Caco-2 (cell line): ENCODE measurements at regions not wholly inside any gene's neighbourhood (a gene's known extent, or its start where the extent isn't known, plus 50 kb on each side); places are given as distances from the start of the nearest gene placed in this dataset.

Experiments used
- BruUV-seq: library from RNA; stranded (reverse); fragments of 400-500 nt; replicated peaks from 2 replicates; lab custom pipeline; 2021; lab: Mats Ljungman, UMichigan
- CTCF ChIA-PET: fragments of 300-600 bp; sonication (Branson Sonifier 250); formaldehyde crosslinking; loops from one replicate; lab custom pipeline; 2022; ENCODE audit warnings: antibody characterized with exemption; lab: Charles Lee
- POLR2A ChIA-PET: fragments of 300-600 bp; sonication (Branson Sonifier 250); formaldehyde crosslinking; loops from one replicate; lab custom pipeline; 2022; ENCODE audit warnings: antibody characterized with exemption; lab: Charles Lee
- DNase-seq, 2 experiments: peaks; one replicate each; pipeline versions ENCODE4 v3.0.0 to v3.0.0-alpha.2; 2020 to 2022
- H3K27me3 ChIP-seq: replicated peaks from 2 replicates; pipeline ENCODE4 v1.6.0; 2011; ENCODE audit warnings: low read length; ENCODE audit not compliant: control insufficient read depth, insufficient read depth
- H3K36me3 ChIP-seq: 2 replicates; pipeline ENCODE4 v1.5.1; 2011; ENCODE audit warnings: low read length; ENCODE audit not compliant: control insufficient read depth, insufficient read depth
- H3K4me1 ChIP-seq: fragments of 250-450 bp; sonication (Bioruptor Pico); 2 replicates; pipeline ENCODE4 v1.5.1; 2020; ENCODE audit warnings: mild to moderate bottlenecking
- H3K4me3 ChIP-seq: 2 replicates; pipeline ENCODE4 v1.5.1; 2011; ENCODE audit warnings: low read depth, mild to moderate bottlenecking, control low read depth, low read length
- H3K9me3 ChIP-seq: fragments of 250-450 bp; sonication (Bioruptor Pico); 2 replicates; pipeline ENCODE4 v1.5.1; 2020; ENCODE audit warnings: mild to moderate bottlenecking, moderate library complexity
- H3K27ac Mint-ChIP-seq: one replicate; pipeline ENCODE4 v1.8.0; 2022; ENCODE audit warnings: mixed read lengths; ENCODE audit not compliant: unreplicated experiment
- H3K27me3 Mint-ChIP-seq: one replicate; pipeline ENCODE4 v1.8.0; 2022; ENCODE audit warnings: mixed read lengths; ENCODE audit not compliant: insufficient read depth, unreplicated experiment
- H3K36me3 Mint-ChIP-seq: one replicate; pipeline ENCODE4 v1.8.0; 2022; ENCODE audit warnings: mild to moderate bottlenecking, mixed read lengths; ENCODE audit not compliant: insufficient read depth, unreplicated experiment
- H3K4me1 Mint-ChIP-seq: one replicate; pipeline ENCODE4 v1.8.0; 2022; ENCODE audit warnings: low read depth, mixed read lengths; ENCODE audit not compliant: unreplicated experiment
- H3K4me3 Mint-ChIP-seq: one replicate; pipeline ENCODE4 v1.8.0; 2022; ENCODE audit warnings: mild to moderate bottlenecking, moderate library complexity, mixed read lengths; ENCODE audit not compliant: unreplicated experiment
- H3K9me3 Mint-ChIP-seq: one replicate; pipeline ENCODE4 v1.8.0; 2022; ENCODE audit warnings: mixed read lengths; ENCODE audit not compliant: unreplicated experiment
- CTCF ChIP-seq, 2 experiments: fragments of 200-600 bp in 1 of 2; IDR thresholded peaks; 1 replicate in 1 of 2; 2 replicates in 1 of 2; pipeline versions ENCODE4 v1.5.1 to v1.8.0; 2011 to 2022; ENCODE audit warnings: antibody characterized with exemption in 1 of 2, control low read depth in 1 of 2, inconsistent platforms in 1 of 2, low read depth in 1 of 2, low read length in 1 of 2, mild to moderate bottlenecking in 1 of 2, moderate library complexity in 1 of 2; ENCODE audit not compliant: insufficient read depth in 1 of 2, severe bottlenecking in 1 of 2, unreplicated experiment in 1 of 2
- intact Hi-C: fragments of 100-400 bp; cut with micrococcal nuclease; formaldehyde crosslinking; loops from one replicate; pipeline ENCODE4 v1.10.0; 2022; ENCODE audit not compliant: unreplicated experiment

GRCh38 chr5:10069637-10070313, 179.9 kb downstream of the ATPSCKMT start:
- no TSS peak for BruUV-seq
- Histone ChIP-seq H3K4me3 (no peak overlapping the region), H3K36me3 (no peaks in the 10 kb centered on the region), H3K9me3 (0 out of 2 replicates have a peak, but pooled peaks cover 3% of the 10 kb centered on the region), H3K27me3 (no peaks in the 10 kb centered on the region), H3K4me1 (no peaks in the 10 kb centered on the region)
- H3K27ac Mint-ChIP-seq: no peak overlapping the region
- no peaks in the 10 kb centered on the region for H3K4me1 Mint-ChIP-seq
- ChIA-PET CTCF (no interaction called here), POLR2A (no interaction called here)
- no peak for DNase-seq
- H3K27me3 Mint-ChIP-seq: peaks cover 7% of the 10 kb centered on the region
- H3K36me3 Mint-ChIP-seq: no peaks in the 10 kb centered on the region
- intact Hi-C loops: no loop called here
- no peak overlapping the region for H3K4me3 Mint-ChIP-seq
- H3K9me3 Mint-ChIP-seq: no peaks in the 10 kb centered on the region
- no peak for TF ChIP-seq CTCF (IDR thresholded peaks at IDR 0.05; ENCODE audit: insufficient read depth in 1 of 2, low read depth in 1 of 2, low read length in 1 of 2, severe bottlenecking in 1 of 2, unreplicated experiment in 1 of 2)

GRCh38 chr5:10065428-10066000, 184.2 kb downstream of the ATPSCKMT start:
- no peak for DNase-seq
- Histone ChIP-seq H3K4me3 (no peak overlapping the region), H3K4me1 (no peaks in the 10 kb centered on the region), H3K36me3 (no peaks in the 10 kb centered on the region), H3K9me3 (no peaks in the 10 kb centered on the region), H3K27me3 (no peaks in the 10 kb centered on the region)
- intact Hi-C loops: no loop called here
- H3K9me3 Mint-ChIP-seq: no peaks in the 10 kb centered on the region
- no peaks in the 10 kb centered on the region for H3K27me3 Mint-ChIP-seq
- no TSS peak for BruUV-seq
- H3K27ac Mint-ChIP-seq: no peak overlapping the region
- TF ChIP-seq CTCF (IDR thresholded peaks at IDR 0.05; ENCODE audit: insufficient read depth in 1 of 2, low read depth in 1 of 2, low read length in 1 of 2, severe bottlenecking in 1 of 2, unreplicated experiment in 1 of 2): no peak
- no peaks in the 10 kb centered on the region for H3K36me3 Mint-ChIP-seq
- CTCF ChIA-PET: no interaction called here
- no peaks in the 10 kb centered on the region for H3K4me1 Mint-ChIP-seq
- POLR2A ChIA-PET: no interaction called here
- H3K4me3 Mint-ChIP-seq: no peak overlapping the region

GRCh38 chr5:10064546-10065195, 185.0 kb downstream of the ATPSCKMT start:
- Histone ChIP-seq H3K4me1 (no peaks in the 10 kb centered on the region), H3K9me3 (no peaks in the 10 kb centered on the region), H3K36me3 (no peaks in the 10 kb centered on the region), H3K4me3 (no peak overlapping the region), H3K27me3 (no peaks in the 10 kb centered on the region)
- DNase-seq: no peak
- no peaks in the 10 kb centered on the region for H3K27me3 Mint-ChIP-seq
- TF ChIP-seq CTCF (IDR thresholded peaks at IDR 0.05; ENCODE audit: insufficient read depth in 1 of 2, low read depth in 1 of 2, low read length in 1 of 2, severe bottlenecking in 1 of 2, unreplicated experiment in 1 of 2): no peak
- no peaks in the 10 kb centered on the region for H3K36me3 Mint-ChIP-seq
- CTCF ChIA-PET: interaction anchor here (0.6 kb wide), 1 partner anchor 153 kb away, joined by 3 read pairs; no protein-coding TSS in a partner anchor
- BruUV-seq: no TSS peak
- intact Hi-C loops: no loop called here
- no peaks in the 10 kb centered on the region for H3K9me3 Mint-ChIP-seq
- POLR2A ChIA-PET: no interaction called here
- no peaks in the 10 kb centered on the region for H3K4me1 Mint-ChIP-seq
- H3K27ac Mint-ChIP-seq: no peak overlapping the region
- H3K4me3 Mint-ChIP-seq: no peak overlapping the region
